C4-2B (cell line): ENCODE measurements at regions not wholly inside any gene's neighbourhood (a gene's known extent, or its start where the extent isn't known, plus 50 kb on each side); places are given as distances from the start of the nearest gene placed in this dataset.

Experiments
- CTCF ChIP-seq: fragments of 450-650 bp; conservative IDR thresholded peaks from 2 replicates; pipeline ENCODE4 v1.5.1; 2017; ENCODE audit warnings: mild to moderate bottlenecking
- ZFX ChIP-seq: fragments of 450-650 bp; IDR thresholded peaks from 2 replicates; pipeline ENCODE4 v1.6.1; 2017

GRCh38 chr18:37712776-37713175 is 147.2 kb upstream of the CELF4 start:
- TF ChIP-seq CTCF (no peak), ZFX (no peak)
